ENCODE measurements at regions not wholly inside any gene's neighbourhood (a gene's known extent, or its start where the extent isn't known, plus 50 kb on each side); places are given as distances from the start of the nearest gene placed in this dataset.

DNA sequence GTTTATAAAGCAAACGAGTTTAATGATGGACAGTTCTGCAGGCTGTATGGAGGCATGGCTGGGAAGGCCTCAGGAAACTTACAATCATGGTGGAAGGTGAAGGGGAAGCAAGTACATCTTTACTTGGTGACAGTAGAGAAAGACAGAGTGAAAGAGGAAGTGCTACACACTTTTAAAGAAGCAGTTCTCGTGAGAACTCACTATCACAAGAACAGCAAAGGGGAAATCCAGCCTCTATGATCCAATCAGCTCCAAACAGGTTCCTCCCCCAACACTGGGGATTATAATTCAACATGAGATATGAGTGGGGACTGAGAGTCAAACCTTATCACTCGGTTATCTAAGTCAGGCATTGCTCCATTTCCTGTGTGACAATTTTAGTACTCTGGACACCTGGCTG is 189.9 kb upstream of the CNTN1 start:
- Histone ChIP-seq H3K79me2 (ENCODE audit: insufficient read depth, low read length) (no peaks in the 10 kb centered on the region), H3K27ac (ENCODE audit: low read depth in 1 of 2, low read length in 2 of 2) (no peak overlapping the region), H3K4me3 (replicated peaks in 1 of 3; ENCODE audit: low read depth in 2 of 3, low read length in 3 of 3) (no peak overlapping the region), H3K4me2 (replicated peaks; ENCODE audit: extremely low read depth, low read length, poor library complexity, severe bottlenecking) (no peak overlapping the region), H4K20me1 (ENCODE audit: insufficient read depth, low read length) (no peaks in the 10 kb centered on the region), H3K36me3 (replicated peaks in 1 of 2; ENCODE audit: control insufficient read depth in 1 of 2, insufficient read depth in 2 of 2, low read length in 2 of 2) (no peaks in the 10 kb centered on the region), H3K9ac (ENCODE audit: insufficient read depth, low read length, poor library complexity, severe bottlenecking) (no peak overlapping the region), H3K4me1 (ENCODE audit: control insufficient read depth in 1 of 2, insufficient read depth in 2 of 2, low read length in 2 of 2) (no peaks in the 10 kb centered on the region), H3K9me3 (replicated peaks in 1 of 2; ENCODE audit: control insufficient read depth in 1 of 2, insufficient read depth in 1 of 2, low read length in 2 of 2) (no peaks in the 10 kb centered on the region), H3K27me3 (ENCODE audit: control insufficient read depth in 2 of 2, insufficient read depth in 2 of 2, low read length in 2 of 2) (no peaks in the 10 kb centered on the region), H2AFZ (ENCODE audit: insufficient read depth, low read depth, low read length, poor library complexity, severe bottlenecking) (no peak overlapping the region)
- Mint-ChIP-seq H3K36me3 (no peaks in the 10 kb centered on the region), H3K9me3 (peaks cover 2 to 11% (median 6%) of the 10 kb centered on the region in 7 donors), H3K4me1 (peaks cover 2% of the 10 kb centered on the region), H3K4me3 (no peak overlapping the region), H3K27me3 (ENCODE audit: low read depth in 3 of 3) (no peaks in the 10 kb centered on the region), H3K27ac (no peak overlapping the region)
- 100% methylated on average over 1 of the region's 3 CpGs for WGBS (ENCODE audit: insufficient coverage)
- DNase-seq, result no peak
- intact Hi-C loops (cut with micrococcal nuclease), result no loop called here
- TF ChIP-seq, protein P1, sequence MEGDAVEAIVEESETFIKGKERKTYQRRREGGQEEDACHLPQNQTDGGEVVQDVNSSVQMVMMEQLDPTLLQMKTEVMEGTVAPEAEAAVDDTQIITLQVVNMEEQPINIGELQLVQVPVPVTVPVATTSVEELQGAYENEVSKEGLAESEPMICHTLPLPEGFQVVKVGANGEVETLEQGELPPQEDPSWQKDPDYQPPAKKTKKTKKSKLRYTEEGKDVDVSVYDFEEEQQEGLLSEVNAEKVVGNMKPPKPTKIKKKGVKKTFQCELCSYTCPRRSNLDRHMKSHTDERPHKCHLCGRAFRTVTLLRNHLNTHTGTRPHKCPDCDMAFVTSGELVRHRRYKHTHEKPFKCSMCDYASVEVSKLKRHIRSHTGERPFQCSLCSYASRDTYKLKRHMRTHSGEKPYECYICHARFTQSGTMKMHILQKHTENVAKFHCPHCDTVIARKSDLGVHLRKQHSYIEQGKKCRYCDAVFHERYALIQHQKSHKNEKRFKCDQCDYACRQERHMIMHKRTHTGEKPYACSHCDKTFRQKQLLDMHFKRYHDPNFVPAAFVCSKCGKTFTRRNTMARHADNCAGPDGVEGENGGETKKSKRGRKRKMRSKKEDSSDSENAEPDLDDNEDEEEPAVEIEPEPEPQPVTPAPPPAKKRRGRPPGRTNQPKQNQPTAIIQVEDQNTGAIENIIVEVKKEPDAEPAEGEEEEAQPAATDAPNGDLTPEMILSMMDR (IDR thresholded peaks at IDR 0.05), result no peak

GRCh38 chr12:40505327-40505726 is 186.9 kb upstream of the CNTN1 start:
- Histone ChIP-seq H3K79me2 (ENCODE audit: insufficient read depth, low read length) (no peaks in the 10 kb centered on the region), H3K9ac (ENCODE audit: insufficient read depth, low read length, poor library complexity, severe bottlenecking) (no peak overlapping the region), H3K4me1 (ENCODE audit: control insufficient read depth in 1 of 2, insufficient read depth in 2 of 2, low read length in 2 of 2) (no peaks in the 10 kb centered on the region), H3K27me3 (ENCODE audit: control insufficient read depth in 2 of 2, insufficient read depth in 2 of 2, low read length in 2 of 2) (no peaks in the 10 kb centered on the region), H3K27ac (ENCODE audit: low read depth in 1 of 2, low read length in 2 of 2) (no peak overlapping the region), H3K4me3 (replicated peaks in 1 of 3; ENCODE audit: low read depth in 2 of 3, low read length in 3 of 3) (no peak overlapping the region), H3K36me3 (replicated peaks in 1 of 2; ENCODE audit: control insufficient read depth in 1 of 2, insufficient read depth in 2 of 2, low read length in 2 of 2) (no peaks in the 10 kb centered on the region), H2AFZ (ENCODE audit: insufficient read depth, low read depth, low read length, poor library complexity, severe bottlenecking) (no peak overlapping the region), H3K9me3 (replicated peaks in 1 of 2; ENCODE audit: control insufficient read depth in 1 of 2, insufficient read depth in 1 of 2, low read length in 2 of 2) (peaks cover 0 to 2% of the 10 kb centered on the region in 2 donors), H3K4me2 (replicated peaks; ENCODE audit: extremely low read depth, low read length, poor library complexity, severe bottlenecking) (no peak overlapping the region), H4K20me1 (ENCODE audit: insufficient read depth, low read length) (no peaks in the 10 kb centered on the region)
- intact Hi-C loops (cut with micrococcal nuclease), result no loop called here
- no peak overlapping the region for H3K4me3 Mint-ChIP-seq
- DNase-seq, result no peak
- peaks cover 2% of the 10 kb centered on the region for H3K4me1 Mint-ChIP-seq
- no peaks in the 10 kb centered on the region for H3K27me3 Mint-ChIP-seq (ENCODE audit: low read depth in 3 of 3)
- WGBS (ENCODE audit: insufficient coverage), result no CpG with 5 or more reads among the region's 1 CpG
- no peak overlapping the region for H3K27ac Mint-ChIP-seq
- H3K9me3 Mint-ChIP-seq, result peaks cover 3 to 12% (median 7%) of the 10 kb centered on the region in 7 donors
- no peaks in the 10 kb centered on the region for H3K36me3 Mint-ChIP-seq
- TF ChIP-seq, protein P1 (IDR thresholded peaks at IDR 0.05), result no peak

All from CD14-positive monocyte (primary cell).